ENCODE measurements at regions not wholly inside any gene's neighbourhood (a gene's known extent, or its start where the extent isn't known, plus 50 kb on each side); places are given as distances from the start of the nearest gene placed in this dataset.

DNA sequence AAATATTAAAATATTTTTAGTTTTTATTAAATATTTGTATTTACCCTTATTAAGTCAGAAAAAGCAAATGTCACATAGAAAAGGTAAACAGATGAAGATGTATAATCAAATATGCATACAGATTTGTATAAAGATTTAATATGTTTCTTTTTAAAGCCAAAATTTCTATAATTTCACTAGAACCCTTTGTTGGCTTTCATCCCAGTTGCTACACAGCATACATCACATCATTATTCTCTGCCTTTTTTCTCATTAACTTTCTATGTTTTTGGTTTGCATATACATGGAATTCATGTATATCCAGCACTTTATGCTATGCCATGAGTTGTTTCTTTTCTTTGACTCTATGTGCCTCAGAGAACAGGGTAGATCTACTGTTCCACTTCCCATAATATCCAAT is 957.9 kb upstream of the ADGRL2 start:
- no peak overlapping the region for H3K9ac ChIP-seq (ENCODE audit: low read depth, low read length)
- H3K36me3 ChIP-seq (ENCODE audit: control insufficient read depth, insufficient read depth, low read length) = no peaks in the 10 kb centered on the region
- H3K9me3 ChIP-seq (ENCODE audit: control insufficient read depth, insufficient read depth, low read length) = peaks cover 6% of the 10 kb centered on the region
- no peak overlapping the region for H3K4me3 ChIP-seq (ENCODE audit: low read depth, low read length)
- peaks cover 4% of the 10 kb centered on the region; the same call in 1 of the 2 replicates for H3K4me1 ChIP-seq (ENCODE audit: control insufficient read depth, insufficient read depth, low read length)
- no peaks in the 10 kb centered on the region for H3K27me3 ChIP-seq (ENCODE audit: control insufficient read depth, insufficient read depth, low read length)
- no peak overlapping the region for H3K27ac ChIP-seq (ENCODE audit: low read depth, low read length)

DNA sequence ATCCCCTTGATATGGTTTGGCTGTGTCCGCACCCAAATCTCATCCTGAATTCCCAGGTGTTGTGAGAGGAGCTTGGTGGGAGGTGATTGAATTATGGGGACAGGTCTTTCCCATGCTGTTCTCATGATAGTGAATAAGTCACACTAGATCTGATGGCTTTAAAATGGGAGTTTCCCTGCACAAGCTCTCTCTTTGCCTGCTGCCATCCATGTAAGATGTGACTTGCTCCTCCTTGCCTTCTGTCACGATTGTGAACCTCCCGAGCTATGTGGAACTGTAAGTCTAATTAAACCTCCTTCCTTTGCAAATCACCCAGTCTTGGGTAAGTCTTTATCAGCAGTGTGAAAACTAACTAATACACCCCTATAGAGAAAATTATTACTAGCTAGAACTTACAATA is 959.5 kb upstream of the ADGRL2 start:
- H3K9me3 ChIP-seq (ENCODE audit: control insufficient read depth, insufficient read depth, low read length) = peaks cover 6% of the 10 kb centered on the region
- H3K4me1 ChIP-seq (ENCODE audit: control insufficient read depth, insufficient read depth, low read length) = peaks cover 10% of the 10 kb centered on the region
- no peaks in the 10 kb centered on the region for H3K27me3 ChIP-seq (ENCODE audit: control insufficient read depth, insufficient read depth, low read length)
- no peak overlapping the region for H3K27ac ChIP-seq (ENCODE audit: low read depth, low read length)
- no peak overlapping the region for H3K9ac ChIP-seq (ENCODE audit: low read depth, low read length)
- no peaks in the 10 kb centered on the region for H3K36me3 ChIP-seq (ENCODE audit: control insufficient read depth, insufficient read depth, low read length)
- H3K4me3 ChIP-seq (ENCODE audit: low read depth, low read length) = no peak overlapping the region

DNA sequence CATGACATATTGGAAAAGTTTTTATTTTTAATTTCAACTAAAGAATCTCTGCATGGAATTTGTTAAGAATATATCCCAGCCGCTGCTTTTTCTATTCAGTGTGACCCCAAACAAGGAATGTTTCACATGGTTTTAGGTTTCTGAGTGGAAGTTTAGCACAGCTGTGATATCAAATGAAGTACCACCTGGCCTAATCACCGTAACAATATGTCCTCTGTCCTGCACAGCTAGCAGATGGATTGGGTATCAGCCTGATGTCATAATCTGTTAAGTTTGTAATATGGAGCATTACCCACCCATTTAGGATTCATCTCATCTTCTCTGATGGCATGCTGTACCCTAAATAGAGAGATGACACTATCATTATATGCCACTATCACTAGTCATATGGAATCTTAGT is 963.7 kb upstream of the ADGRL2 start:
- no peaks in the 10 kb centered on the region for H3K27me3 ChIP-seq (ENCODE audit: control insufficient read depth, insufficient read depth, low read length)
- no peaks in the 10 kb centered on the region for H3K36me3 ChIP-seq (ENCODE audit: control insufficient read depth, insufficient read depth, low read length)
- H3K9me3 ChIP-seq (ENCODE audit: control insufficient read depth, insufficient read depth, low read length) = peaks cover 6% of the 10 kb centered on the region
- no peak overlapping the region for H3K4me3 ChIP-seq (ENCODE audit: low read depth, low read length)
- H3K27ac ChIP-seq (ENCODE audit: low read depth, low read length) = no peak overlapping the region
- H3K9ac ChIP-seq (ENCODE audit: low read depth, low read length) = no peak overlapping the region
- peaks cover 10% of the 10 kb centered on the region for H3K4me1 ChIP-seq (ENCODE audit: control insufficient read depth, insufficient read depth, low read length)

DNA sequence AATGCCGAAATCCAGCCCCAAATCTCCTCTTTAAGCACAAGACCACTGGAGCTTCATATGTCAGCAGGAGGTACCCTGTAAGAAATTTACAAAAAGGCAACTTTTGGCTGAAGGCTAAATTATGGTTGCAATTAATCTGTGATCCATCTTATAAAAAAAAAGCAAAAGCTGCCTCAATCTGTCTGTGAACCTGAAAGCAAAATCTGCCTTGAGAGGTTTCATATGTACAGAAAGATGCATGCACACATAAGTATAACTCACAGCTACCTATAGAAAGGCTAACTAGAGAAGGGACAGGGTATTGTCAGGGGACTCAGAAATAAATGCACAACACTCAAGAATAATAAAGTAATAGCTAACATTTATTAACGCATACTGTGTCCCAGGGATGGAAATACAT is 964.2 kb upstream of the ADGRL2 start:
- H3K27ac ChIP-seq (ENCODE audit: low read depth, low read length) = no peak overlapping the region

GRCh38 chr1:80827666-80828065 is 973.1 kb upstream of the ADGRL2 start:
- no peaks in the 10 kb centered on the region for H3K9me3 ChIP-seq (ENCODE audit: control insufficient read depth, insufficient read depth, low read length)
- no peak overlapping the region for H3K4me3 ChIP-seq (ENCODE audit: low read depth, low read length)
- H3K36me3 ChIP-seq (ENCODE audit: control insufficient read depth, insufficient read depth, low read length) = no peaks in the 10 kb centered on the region
- no peak overlapping the region for H3K9ac ChIP-seq (ENCODE audit: low read depth, low read length)
- H3K27ac ChIP-seq (ENCODE audit: low read depth, low read length) = no peak overlapping the region
- H3K4me1 ChIP-seq (ENCODE audit: control insufficient read depth, insufficient read depth, low read length) = no peaks in the 10 kb centered on the region
- no peaks in the 10 kb centered on the region for H3K27me3 ChIP-seq (ENCODE audit: control insufficient read depth, insufficient read depth, low read length)

More for the DNA sequence above, 964.2 kb upstream of the ADGRL2 start:
- Histone ChIP-seq H3K4me3 (ENCODE audit: low read depth, low read length) (no peak overlapping the region), H3K9me3 (ENCODE audit: control insufficient read depth, insufficient read depth, low read length) (peaks cover 3% of the 10 kb centered on the region; the same call in 1 of the 2 replicates), H3K9ac (ENCODE audit: low read depth, low read length) (no peak overlapping the region), H3K27me3 (ENCODE audit: control insufficient read depth, insufficient read depth, low read length) (no peaks in the 10 kb centered on the region), H3K4me1 (ENCODE audit: control insufficient read depth, insufficient read depth, low read length) (peaks cover 10% of the 10 kb centered on the region), H3K36me3 (ENCODE audit: control insufficient read depth, insufficient read depth, low read length) (no peaks in the 10 kb centered on the region)

DNA sequence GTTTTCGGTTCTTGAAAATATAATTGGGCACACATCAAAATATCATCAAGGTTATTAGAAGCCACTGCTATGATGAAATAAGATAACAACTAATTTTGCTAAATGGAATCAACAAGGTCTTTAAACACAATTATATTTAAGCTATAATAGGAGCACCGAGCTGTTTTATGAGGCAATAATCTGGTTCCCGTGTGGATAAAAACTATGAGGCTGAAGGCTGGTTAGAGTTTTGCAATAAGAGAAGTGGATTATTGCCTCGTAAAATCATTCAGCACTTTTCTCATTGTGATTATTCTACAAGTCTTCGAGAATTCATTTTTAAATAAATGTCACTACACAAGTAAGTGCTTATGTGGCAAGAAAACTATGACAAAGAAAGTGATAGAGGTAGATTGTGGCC is 975.7 kb upstream of the ADGRL2 start:
- no peaks in the 10 kb centered on the region for H3K36me3 ChIP-seq (ENCODE audit: control insufficient read depth, insufficient read depth, low read length)
- no peaks in the 10 kb centered on the region for H3K9me3 ChIP-seq (ENCODE audit: control insufficient read depth, insufficient read depth, low read length)
- peaks cover 1% of the 10 kb centered on the region; the same call in 1 of the 2 replicates for H3K4me1 ChIP-seq (ENCODE audit: control insufficient read depth, insufficient read depth, low read length)
- H3K27ac ChIP-seq (ENCODE audit: low read depth, low read length) = no peak overlapping the region
- H3K9ac ChIP-seq (ENCODE audit: low read depth, low read length) = no peak overlapping the region
- H3K4me3 ChIP-seq (ENCODE audit: low read depth, low read length) = no peak overlapping the region
- H3K27me3 ChIP-seq (ENCODE audit: control insufficient read depth, insufficient read depth, low read length) = no peaks in the 10 kb centered on the region

DNA sequence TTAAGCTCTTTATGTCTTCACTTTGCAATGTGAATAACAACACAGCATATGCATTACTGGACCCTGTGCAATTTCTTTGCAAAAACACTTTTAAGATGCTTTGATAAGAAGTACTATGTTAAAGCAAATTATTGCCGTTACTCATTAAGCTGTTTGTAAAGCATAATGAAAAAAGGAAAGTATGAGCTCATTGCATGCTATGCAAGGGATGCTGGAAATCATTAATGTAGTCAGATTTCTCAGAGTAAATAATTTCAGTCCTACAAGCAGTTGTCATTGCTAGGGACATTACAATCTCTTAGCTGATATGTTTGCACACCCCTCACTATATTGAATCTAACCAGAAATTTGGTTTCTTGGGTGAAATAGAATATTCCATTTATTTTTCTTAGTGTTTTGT is 982.5 kb upstream of the ADGRL2 start:
- Histone ChIP-seq H3K9ac (ENCODE audit: low read depth, low read length) (no peak overlapping the region), H3K27me3 (ENCODE audit: control insufficient read depth, insufficient read depth, low read length) (no peaks in the 10 kb centered on the region), H3K4me1 (ENCODE audit: control insufficient read depth, insufficient read depth, low read length) (peaks cover 14% of the 10 kb centered on the region), H3K36me3 (ENCODE audit: control insufficient read depth, insufficient read depth, low read length) (no peaks in the 10 kb centered on the region), H3K9me3 (ENCODE audit: control insufficient read depth, insufficient read depth, low read length) (no peaks in the 10 kb centered on the region), H3K27ac (ENCODE audit: low read depth, low read length) (no peak overlapping the region), H3K4me3 (ENCODE audit: low read depth, low read length) (no peak overlapping the region)

GRCh38 chr1:80807981-80808380 is 992.8 kb upstream of the ADGRL2 start:
- Histone ChIP-seq H3K36me3 (ENCODE audit: control insufficient read depth, insufficient read depth, low read length) (no peaks in the 10 kb centered on the region), H3K4me1 (ENCODE audit: control insufficient read depth, insufficient read depth, low read length) (no peaks in the 10 kb centered on the region), H3K9me3 (ENCODE audit: control insufficient read depth, insufficient read depth, low read length) (no peaks in the 10 kb centered on the region), H3K27ac (ENCODE audit: low read depth, low read length) (no peak overlapping the region), H3K27me3 (ENCODE audit: control insufficient read depth, insufficient read depth, low read length) (no peaks in the 10 kb centered on the region), H3K9ac (ENCODE audit: low read depth, low read length) (no peak overlapping the region), H3K4me3 (ENCODE audit: low read depth, low read length) (no peak overlapping the region)

DNA sequence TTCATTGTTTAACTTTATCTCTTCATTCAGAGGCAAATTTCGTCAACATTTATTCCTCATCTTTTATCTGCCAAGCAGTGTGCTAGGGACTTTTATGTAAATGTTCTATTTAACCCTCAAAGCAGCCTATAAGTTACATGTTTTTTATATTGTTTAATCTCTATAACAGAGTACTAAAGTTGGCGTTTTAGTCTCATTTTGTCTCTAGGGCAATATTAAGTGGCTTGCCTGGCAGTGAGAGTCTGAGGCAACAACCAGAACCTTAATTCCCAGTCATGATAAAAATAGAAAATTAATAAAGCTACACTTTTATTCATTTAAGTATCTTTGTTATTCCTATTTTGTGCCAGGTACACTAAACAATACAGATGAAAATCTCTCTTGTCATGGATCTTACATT is 994.3 kb upstream of the ADGRL2 start:
- Histone ChIP-seq H3K4me1 (ENCODE audit: control insufficient read depth, insufficient read depth, low read length) (no peaks in the 10 kb centered on the region), H3K9me3 (ENCODE audit: control insufficient read depth, insufficient read depth, low read length) (no peaks in the 10 kb centered on the region), H3K4me3 (ENCODE audit: low read depth, low read length) (no peak overlapping the region), H3K36me3 (ENCODE audit: control insufficient read depth, insufficient read depth, low read length) (no peaks in the 10 kb centered on the region), H3K9ac (ENCODE audit: low read depth, low read length) (no peak overlapping the region), H3K27me3 (ENCODE audit: control insufficient read depth, insufficient read depth, low read length) (no peaks in the 10 kb centered on the region), H3K27ac (ENCODE audit: low read depth, low read length) (no peak overlapping the region)

DNA sequence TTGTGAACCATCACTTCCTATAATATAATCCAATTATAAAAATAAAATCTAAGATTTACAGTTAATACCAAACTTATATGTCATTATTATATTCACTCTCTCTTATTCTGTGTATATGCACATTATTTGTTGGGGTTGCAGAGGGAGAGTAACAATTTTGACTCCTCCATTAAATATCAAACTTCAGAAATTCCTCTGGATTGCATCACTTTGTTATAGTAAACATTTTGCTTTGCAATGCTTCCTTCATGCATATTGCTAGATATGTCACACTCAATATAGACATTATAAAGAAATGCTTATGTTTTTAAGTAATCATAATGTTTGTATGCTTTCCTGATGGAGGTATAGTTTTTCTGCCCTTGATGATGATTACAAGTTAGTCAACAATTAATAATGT is 999.0 kb upstream of the ADGRL2 start:
- no peaks in the 10 kb centered on the region for H3K36me3 ChIP-seq (ENCODE audit: control insufficient read depth, insufficient read depth, low read length)
- no peak overlapping the region for H3K4me3 ChIP-seq (ENCODE audit: low read depth, low read length)
- H3K9me3 ChIP-seq (ENCODE audit: control insufficient read depth, insufficient read depth, low read length) = no peaks in the 10 kb centered on the region
- no peak overlapping the region for H3K9ac ChIP-seq (ENCODE audit: low read depth, low read length)
- H3K27ac ChIP-seq (ENCODE audit: low read depth, low read length) = no peak overlapping the region
- no peaks in the 10 kb centered on the region for H3K4me1 ChIP-seq (ENCODE audit: control insufficient read depth, insufficient read depth, low read length)
- H3K27me3 ChIP-seq (ENCODE audit: control insufficient read depth, insufficient read depth, low read length) = no peaks in the 10 kb centered on the region

- Histone ChIP-seq H3K27ac (ENCODE audit: low read depth, low read length) (no peak overlapping the region), H3K9me3 (ENCODE audit: control insufficient read depth, insufficient read depth, low read length) (no peaks in the 10 kb centered on the region), H3K27me3 (ENCODE audit: control insufficient read depth, insufficient read depth, low read length) (no peaks in the 10 kb centered on the region), H3K36me3 (ENCODE audit: control insufficient read depth, insufficient read depth, low read length) (no peaks in the 10 kb centered on the region), H3K4me3 (ENCODE audit: low read depth, low read length) (no peak overlapping the region), H3K4me1 (ENCODE audit: control insufficient read depth, insufficient read depth, low read length) (no peaks in the 10 kb centered on the region), H3K9ac (ENCODE audit: low read depth, low read length) (no peak overlapping the region)
These were observed 1001.3 kb upstream of the ADGRL2 start for GRCh38 chr1:80799457-80799856.

GRCh38 chr1:80779275-80779674 is 1021.5 kb upstream of the ADGRL2 start:
- Histone ChIP-seq H3K36me3 (ENCODE audit: control insufficient read depth, insufficient read depth, low read length) (no peaks in the 10 kb centered on the region), H3K27ac (ENCODE audit: low read depth, low read length) (no peak overlapping the region), H3K9ac (ENCODE audit: low read depth, low read length) (no peak overlapping the region), H3K4me3 (ENCODE audit: low read depth, low read length) (no peak overlapping the region), H3K9me3 (ENCODE audit: control insufficient read depth, insufficient read depth, low read length) (no peaks in the 10 kb centered on the region), H3K27me3 (ENCODE audit: control insufficient read depth, insufficient read depth, low read length) (no peaks in the 10 kb centered on the region), H3K4me1 (ENCODE audit: control insufficient read depth, insufficient read depth, low read length) (no peaks in the 10 kb centered on the region; the same call in 1 of the 2 replicates)

Data from HUES48 (cell line).